Activated naive CD4-positive, alpha-beta T cell treated with anti-CD3 and anti-CD28 coated beads, Interleukin-2, amount 50 U/mL, for 72 hours (primary cell): ENCODE measurements at regions not wholly inside any gene's neighbourhood (a gene's known extent, or its start where the extent isn't known, plus 50 kb on each side); places are given as distances from the start of the nearest gene placed in this dataset.

Source experiments
- ATAC-seq, 2 donors: fragments of 150-1000 bp; cut with Tn5 transposase; 2 replicates each; pipeline ENCODE4 v1.10.0; 2021; ENCODE audit warnings: mild to moderate bottlenecking in 2 of 2, moderate library complexity in 2 of 2
- DNase-seq, 2 donors: peaks; one replicate each; pipeline ENCODE4 v3.0.0; 2021 to 2022; ENCODE audit warnings: low spot score in 2 of 2
- H3K27ac Mint-ChIP-seq, 2 donors: one replicate each; pipeline ENCODE4 v1.8.0; 2022; ENCODE audit warnings: mild to moderate bottlenecking in 2 of 2, mixed read lengths in 2 of 2
- H3K36me3 Mint-ChIP-seq, 2 donors: one replicate each; pipeline ENCODE4 v1.8.0; 2022; ENCODE audit warnings: mixed read lengths in 2 of 2
- H3K9me3 Mint-ChIP-seq, 2 donors: one replicate each; pipeline ENCODE4 v1.8.0; 2022; ENCODE audit warnings: mixed read lengths in 2 of 2

DNA sequence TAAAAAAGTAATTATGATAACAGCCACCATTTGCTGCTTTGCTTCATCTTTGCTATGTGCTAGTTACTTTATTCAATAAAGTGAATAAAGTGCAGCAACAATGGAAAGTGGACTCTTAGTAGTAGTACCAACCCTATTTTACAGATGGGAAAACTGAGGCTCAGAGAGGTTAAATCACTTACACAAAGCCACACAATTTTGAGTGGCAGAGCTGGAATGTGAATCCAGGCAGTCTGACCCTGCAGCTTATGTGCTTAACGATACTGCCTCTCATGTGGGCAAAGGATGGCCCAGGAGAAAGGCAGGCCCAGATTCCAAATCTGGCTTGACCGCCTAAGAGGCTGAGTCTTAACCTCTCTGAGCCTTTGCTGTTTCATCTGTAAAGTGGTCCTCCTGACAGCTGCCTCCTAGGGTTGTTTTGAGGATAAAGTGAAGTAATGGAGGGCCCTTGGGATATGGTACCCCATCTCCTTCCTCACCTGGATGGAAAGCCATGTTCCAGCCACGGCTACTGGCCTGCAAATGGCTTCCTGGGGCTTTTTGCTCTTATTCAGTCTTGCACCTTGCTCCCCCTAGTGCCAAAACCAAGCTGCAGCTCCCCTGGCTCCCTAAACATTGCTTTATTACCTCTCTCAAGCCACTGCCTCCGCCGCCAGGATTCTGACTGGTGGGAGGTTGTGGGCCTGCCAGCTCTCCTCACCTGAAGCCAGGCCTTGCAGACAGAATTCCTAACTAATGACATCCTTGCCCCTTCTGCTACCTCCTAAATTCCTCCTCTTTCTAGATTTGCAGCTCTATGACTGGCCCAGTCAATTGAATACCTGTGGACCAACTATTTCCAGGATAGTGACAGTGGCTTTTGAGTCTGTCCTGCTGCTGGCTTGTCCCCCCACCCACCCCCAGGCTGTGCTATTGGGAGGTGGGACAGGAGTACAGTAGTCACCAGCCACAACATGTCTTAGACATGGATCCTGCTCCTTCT is 283.3 kb upstream of the PWP1 start:
- ATAC-seq, result peak; percentile 77 to 83
- Mint-ChIP-seq H3K27ac (peak overlapping the region in 1 of 2 donors; percentile 25), H3K36me3 (no peaks in the 10 kb centered on the region), H3K9me3 (no peaks in the 10 kb centered on the region)
- peak; percentile 60 to 62 for DNase-seq

- peak in 1 of 2 donors; percentile 28 for DNase-seq
- Mint-ChIP-seq H3K36me3 (no peaks in the 10 kb centered on the region), H3K9me3 (no peaks in the 10 kb centered on the region), H3K27ac (no peak overlapping the region)
- peak; percentile 85 to 90 for ATAC-seq
Measured at GRCh38 chr12:107404981-107405380, 280.6 kb upstream of the PWP1 start.

- DNase-seq (no peak), ATAC-seq (no peak)
- Mint-ChIP-seq H3K36me3 (no peaks in the 10 kb centered on the region), H3K9me3 (no peaks in the 10 kb centered on the region), H3K27ac (no peak overlapping the region)
Measured at GRCh38 chr12:107405436-107405835, 280.2 kb upstream of the PWP1 start.

DNA sequence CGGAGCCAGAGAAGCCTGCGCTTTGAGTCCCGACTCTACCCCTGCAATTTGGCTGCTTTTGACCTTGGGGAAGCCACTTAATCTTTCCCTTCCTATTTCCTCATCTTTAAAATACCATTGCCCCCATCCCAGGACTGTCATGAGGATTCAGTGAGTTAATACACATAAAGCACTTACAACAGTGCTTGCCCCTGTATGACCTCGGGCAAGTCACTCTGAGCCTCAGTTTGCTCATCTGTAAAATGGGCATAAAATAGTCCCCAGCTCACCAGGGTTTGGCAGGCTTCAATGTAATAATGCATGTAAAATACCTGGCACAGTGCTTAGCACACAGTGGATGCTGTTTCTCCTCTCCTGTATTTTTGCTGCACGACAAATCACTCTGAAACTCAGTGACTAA is 278.7 kb upstream of the PWP1 start:
- ATAC-seq (no peak), DNase-seq (no peak)
- Mint-ChIP-seq H3K36me3 (no peaks in the 10 kb centered on the region), H3K9me3 (no peaks in the 10 kb centered on the region), H3K27ac (no peak overlapping the region)

DNA sequence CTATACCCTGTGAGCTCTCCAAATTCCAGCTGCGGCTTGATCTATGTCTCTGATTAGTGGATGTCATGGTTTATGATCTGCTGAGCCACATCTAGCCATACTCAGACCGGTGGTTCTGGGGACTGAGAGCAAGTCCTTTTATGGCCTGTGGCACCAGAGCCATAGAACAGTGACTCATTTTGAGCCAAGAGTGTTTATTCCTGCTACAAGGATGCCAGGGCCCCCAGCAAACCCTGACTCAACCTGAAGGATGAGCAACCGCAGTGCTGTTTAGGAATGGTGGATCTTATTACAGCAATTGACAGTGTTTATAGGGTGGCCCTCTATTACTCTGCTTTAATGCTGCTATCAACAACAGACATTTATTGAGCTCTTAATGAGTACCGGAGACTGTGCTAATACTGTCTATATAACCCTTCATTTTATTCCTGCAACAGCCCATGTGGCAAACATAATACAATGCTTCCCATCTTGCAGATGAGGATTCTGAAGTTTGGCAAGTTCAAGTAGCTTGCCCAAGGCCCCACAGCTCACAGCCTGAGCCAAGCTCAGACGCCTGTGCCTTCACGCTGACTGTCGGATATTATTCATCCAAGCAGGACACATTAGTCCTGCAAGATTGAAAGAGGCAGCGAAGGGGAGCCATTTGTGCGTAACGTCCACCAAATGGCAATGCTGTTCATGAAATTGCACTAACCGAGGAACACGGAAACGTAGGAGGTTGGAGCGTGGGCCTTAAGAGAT is 273.6 kb upstream of the PWP1 start:
- H3K9me3 Mint-ChIP-seq, result no peaks in the 10 kb centered on the region
- no peaks in the 10 kb centered on the region for H3K36me3 Mint-ChIP-seq
- H3K27ac Mint-ChIP-seq, result no peak overlapping the region
- no peak for DNase-seq
- ATAC-seq, result no peak

GRCh38 chr12:107415071-107415470 is 270.5 kb upstream of the PWP1 start:
- Mint-ChIP-seq H3K9me3 (peaks cover 8% of the 10 kb centered on the region in 2 donors), H3K36me3 (peaks cover 9 to 12% of the 10 kb centered on the region in 2 donors), H3K27ac (no peak overlapping the region)
- DNase-seq, result no peak
- ATAC-seq, result no peak

DNA sequence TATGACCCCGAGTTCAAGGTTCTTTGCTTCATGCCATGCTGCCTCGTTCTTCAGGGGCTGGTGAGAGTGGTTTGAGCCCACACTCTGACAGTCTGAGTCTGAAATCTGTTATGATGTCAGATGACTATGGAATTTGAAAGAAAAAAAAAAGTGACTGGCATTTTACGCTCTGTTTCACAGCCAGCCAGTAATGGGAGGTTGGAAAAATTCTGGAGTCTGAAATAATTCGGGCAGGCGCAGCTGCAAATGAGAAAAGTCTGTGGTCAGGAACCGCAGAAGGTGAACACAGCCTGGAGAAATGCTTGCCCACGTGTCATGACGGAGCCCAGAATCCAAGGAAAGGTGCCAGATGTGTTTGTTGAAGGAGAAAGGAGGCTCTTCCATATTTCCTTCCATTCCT is 269.8 kb upstream of the PWP1 start:
- Mint-ChIP-seq H3K36me3 (peaks cover 14 to 17% of the 10 kb centered on the region in 2 donors), H3K9me3 (peaks cover 10% of the 10 kb centered on the region in 2 donors), H3K27ac (no peak overlapping the region)
- no peak for ATAC-seq
- DNase-seq, result no peak

DNA sequence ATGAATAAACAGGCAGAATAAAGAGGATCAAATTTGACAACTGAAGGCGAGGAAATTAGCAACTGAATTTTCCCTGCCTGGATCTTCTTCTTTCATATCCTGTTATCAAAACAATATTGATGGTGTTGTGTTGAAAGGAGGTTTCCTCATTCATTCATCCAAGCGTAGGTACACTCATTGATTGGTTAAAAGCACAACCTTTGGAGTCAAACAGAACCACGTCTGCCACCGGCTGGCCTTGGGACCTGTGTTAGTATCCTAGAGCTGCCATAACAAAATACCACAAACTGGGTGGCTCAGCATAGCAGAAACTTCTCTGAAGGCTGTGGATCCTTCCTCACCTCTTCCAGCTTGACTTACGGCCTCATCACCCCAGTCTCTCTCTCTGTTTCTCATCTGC is 268.6 kb upstream of the PWP1 start:
- H3K9me3 Mint-ChIP-seq, result peaks cover 10% of the 10 kb centered on the region in 2 donors

GRCh38 chr12:107418981-107419380 is 266.6 kb upstream of the PWP1 start:
- H3K36me3 Mint-ChIP-seq, result peaks cover 14 to 19% of the 10 kb centered on the region in 2 donors
- no peak for DNase-seq
- H3K9me3 Mint-ChIP-seq, result peaks cover 10% of the 10 kb centered on the region in 2 donors
- no peak for ATAC-seq
- H3K27ac Mint-ChIP-seq, result no peak overlapping the region

More for the DNA sequence above, 268.6 kb upstream of the PWP1 start:
- ATAC-seq, result no peak
- no peak for DNase-seq
- peaks cover 14 to 19% of the 10 kb centered on the region in 2 donors for H3K36me3 Mint-ChIP-seq
- no peak overlapping the region for H3K27ac Mint-ChIP-seq

GRCh38 chr12:107423531-107423930 is 262.1 kb upstream of the PWP1 start:
- H3K36me3 Mint-ChIP-seq, result peaks cover 14 to 35% of the 10 kb centered on the region in 2 donors
- H3K27ac Mint-ChIP-seq, result no peak overlapping the region
- H3K9me3 Mint-ChIP-seq, result peaks cover 10% of the 10 kb centered on the region in 2 donors
- DNase-seq (no peak), ATAC-seq (no peak)

DNA sequence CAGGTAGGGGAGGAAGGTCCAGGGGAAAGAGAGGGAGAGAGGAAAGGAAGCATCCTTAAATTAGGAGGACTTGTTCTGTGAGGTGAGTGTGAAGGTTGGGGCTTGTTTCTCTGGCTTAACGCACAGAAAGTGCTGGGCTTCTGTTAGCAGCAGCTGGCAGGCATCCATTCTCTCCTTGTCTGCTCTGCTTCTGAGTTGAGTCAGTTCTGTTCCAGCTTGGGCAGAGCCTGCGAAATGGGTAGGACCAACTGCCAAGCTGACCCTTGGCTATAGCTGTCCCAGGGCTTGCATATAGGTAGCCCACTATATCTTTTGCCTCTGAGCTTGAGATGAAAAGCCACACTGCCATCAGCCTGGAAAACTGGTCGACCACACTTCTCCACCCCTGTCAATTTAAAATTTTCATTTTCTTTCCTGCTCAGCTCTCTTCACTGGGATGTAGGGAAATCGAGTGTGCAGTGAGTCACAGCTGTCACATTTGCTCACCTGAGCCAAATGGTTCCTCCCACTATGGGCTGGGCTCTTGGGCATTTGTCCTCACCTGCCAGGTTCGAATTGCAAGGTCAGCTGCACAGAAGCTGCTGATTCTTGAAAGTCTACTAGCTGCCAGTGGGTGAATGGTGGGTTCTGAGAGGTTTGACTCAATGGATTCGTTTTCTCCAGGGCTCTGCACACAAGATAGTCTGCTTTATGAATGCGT is 256.4 kb upstream of the PWP1 start:
- ATAC-seq, result no peak
- Mint-ChIP-seq H3K27ac (no peak overlapping the region), H3K9me3 (no peaks in the 10 kb centered on the region), H3K36me3 (peaks cover 0 to 16% of the 10 kb centered on the region in 2 donors)
- no peak for DNase-seq

DNA sequence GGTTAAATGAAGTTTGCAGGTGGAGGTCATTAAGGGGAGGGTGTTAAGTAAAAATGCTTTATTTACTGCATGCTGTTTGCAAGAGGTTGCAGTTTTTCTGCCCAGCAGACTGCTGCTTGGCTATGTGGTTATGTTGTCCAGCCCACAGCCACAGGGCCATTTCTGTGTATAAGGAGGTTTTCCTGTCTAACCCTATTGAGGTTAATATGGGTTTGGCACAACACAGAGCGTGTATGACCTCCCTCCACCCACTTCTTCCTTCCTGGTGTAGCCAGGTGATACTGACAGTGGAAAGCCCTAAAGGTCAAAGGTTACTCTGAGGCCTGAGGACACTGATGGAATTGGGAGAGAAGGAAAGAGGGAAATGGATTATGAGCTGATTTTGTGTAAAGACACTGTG is 253.7 kb upstream of the PWP1 start:
- H3K9me3 Mint-ChIP-seq, result no peaks in the 10 kb centered on the region
- no peak for DNase-seq
- peaks cover 0 to 12% of the 10 kb centered on the region in 2 donors for H3K36me3 Mint-ChIP-seq
- ATAC-seq, result peak in 1 of 2 donors; percentile 56
- H3K27ac Mint-ChIP-seq, result no peak overlapping the region

GRCh38 chr12:107435072-107435471 is 250.5 kb upstream of the PWP1 start:
- DNase-seq (no peak), ATAC-seq (no peak)
- H3K36me3 Mint-ChIP-seq, result no peaks in the 10 kb centered on the region
- H3K27ac Mint-ChIP-seq, result no peak overlapping the region
- no peaks in the 10 kb centered on the region for H3K9me3 Mint-ChIP-seq

GRCh38 chr12:107435520-107435919 is 250.1 kb upstream of the PWP1 start:
- Mint-ChIP-seq H3K27ac (no peak overlapping the region), H3K36me3 (no peaks in the 10 kb centered on the region), H3K9me3 (no peaks in the 10 kb centered on the region)
- ATAC-seq, result no peak
- DNase-seq, result no peak

DNA sequence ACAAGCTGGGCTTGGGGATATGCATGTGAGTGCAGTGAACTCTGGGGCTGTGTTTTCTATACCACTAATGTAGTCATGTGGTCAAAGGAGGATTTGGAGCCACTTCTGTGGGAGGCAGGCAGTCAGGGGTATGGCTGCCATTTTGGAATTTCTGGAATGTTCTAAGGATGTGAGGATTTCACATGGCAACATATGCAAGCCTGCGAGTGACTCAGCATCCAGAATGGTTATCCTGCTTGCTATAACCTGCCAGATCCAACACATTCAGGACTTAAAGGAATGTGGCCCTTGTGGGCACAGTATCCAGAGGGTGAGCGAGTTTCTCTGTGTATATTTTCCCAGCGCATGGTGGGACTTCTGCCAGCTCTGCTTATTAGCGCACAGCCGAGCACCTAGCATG is 249.2 kb upstream of the PWP1 start:
- no peaks in the 10 kb centered on the region for H3K9me3 Mint-ChIP-seq
- no peak overlapping the region for H3K27ac Mint-ChIP-seq
- no peak for DNase-seq
- ATAC-seq, result no peak
- no peaks in the 10 kb centered on the region for H3K36me3 Mint-ChIP-seq

DNA sequence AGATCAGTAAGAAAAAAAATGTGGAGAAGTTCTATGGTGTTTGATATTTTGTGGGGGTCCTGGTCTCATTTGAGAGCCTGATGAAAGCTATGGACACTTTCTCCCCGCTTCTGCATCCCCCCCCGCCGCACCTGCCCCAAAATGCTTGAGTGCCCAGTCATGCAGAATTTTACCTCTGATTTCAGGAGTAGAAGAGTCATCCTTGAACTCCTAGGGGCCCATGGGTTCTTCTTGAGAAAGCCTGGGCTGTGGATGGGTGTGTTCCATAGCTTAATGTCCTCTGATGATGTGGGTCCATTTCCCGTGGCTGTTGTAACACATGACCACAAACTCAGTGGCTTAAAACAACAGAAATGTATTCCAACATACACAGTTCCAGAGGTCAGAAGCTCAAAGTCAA is 248.8 kb upstream of the PWP1 start:
- Mint-ChIP-seq H3K27ac (no peak overlapping the region), H3K36me3 (no peaks in the 10 kb centered on the region), H3K9me3 (no peaks in the 10 kb centered on the region)
- DNase-seq (no peak), ATAC-seq (no peak)

GRCh38 chr12:107437954-107438353 is 247.6 kb upstream of the PWP1 start:
- H3K9me3 Mint-ChIP-seq, result no peaks in the 10 kb centered on the region
- peaks cover 0 to 1% of the 10 kb centered on the region in 2 donors for H3K36me3 Mint-ChIP-seq
- ATAC-seq (peak; percentile 47 to 71), DNase-seq (no peak)
- H3K27ac Mint-ChIP-seq, result no peak overlapping the region
